Motor neuron (in vitro differentiated cells): ENCODE measurements at regions not wholly inside any gene's neighbourhood (a gene's known extent, or its start where the extent isn't known, plus 50 kb on each side); places are given as distances from the start of the nearest gene placed in this dataset.

Experiments
- ATAC-seq, 8 experiments: fragments of 200-7000 bp; cut with Tn5 transposase; replicated peaks in 6 of 8; 2 replicates each; pipeline ENCODE4 v1.8.0; 2021; ENCODE audit warnings: mild to moderate bottlenecking in 8 of 8, moderate library complexity in 8 of 8
- H3K27ac ChIP-seq, 2 donors: fragments of 250-450 bp; sonication (Bioruptor Pico); 2 replicates each; pipeline ENCODE4 v1.9.0; 2021; ENCODE audit warnings: antibody characterized with exemption in 2 of 2, mild to moderate bottlenecking in 2 of 2, moderate library complexity in 1 of 2
- H3K4me1 ChIP-seq, 2 donors: fragments of 250-450 bp; sonication (Bioruptor Pico); replicated peaks in 1 of 2; 2 replicates each; pipeline ENCODE4 v1.6.1; 2021; ENCODE audit warnings: antibody characterized with exemption in 2 of 2, mild to moderate bottlenecking in 2 of 2, moderate library complexity in 1 of 2
- H3K4me3 ChIP-seq, 5 donors: fragments of 250-450 bp; sonication (Bioruptor Pico); 2 replicates each; pipeline ENCODE4 v1.9.0; 2021; ENCODE audit warnings: antibody characterized with exemption in 5 of 5, mild to moderate bottlenecking in 5 of 5, moderate library complexity in 4 of 5
- WGBS, 10 experiments: fragments of 450-650 bp; shearing (Covaris generic); methylation state at CpG; one replicate each; pipeline ENCODE4 v1.0.0; 2022; 5-methylcytosine and 5-hydroxymethylcytosine counted together
- in situ Hi-C, 9 experiments: fragments of 400-800 bp; cut with MboI; loops; one replicate each; pipeline ENCODE4 v1.15.0; 2021; ENCODE audit warnings: low sequenced_read_pairs in 9 of 9, low pct_unique_long_range_greater_than_20kb in 2 of 9; ENCODE audit not compliant: unreplicated experiment in 9 of 9

- H3K27ac ChIP-seq, result no peak overlapping the region
- H3K4me1 ChIP-seq, result no peaks in the 10 kb centered on the region
- ATAC-seq, result peak in 6 of 8 experiments; percentile 48 to 97 (median 92)
- in situ Hi-C loops, result no loop called here
- no peak overlapping the region for H3K4me3 ChIP-seq
- 40 to 77% (median 41%) methylated on average over 1 to 2 of the region's 2 CpGs; no CpG with 5 or more reads in 6 of the 10 experiments for WGBS, 10 experiments
These were observed 129.6 kb upstream of the HMHB1 start for GRCh38 chr5:143682246-143682905.

GRCh38 chr5:143680672-143681259 is 131.2 kb upstream of the HMHB1 start:
- H3K27ac ChIP-seq, result no peak overlapping the region
- 83 to 100% (median 90%) methylated on average over 1 to 4 of the region's 4 CpGs for WGBS, 10 experiments
- peak in 2 of 8 experiments; percentile 19 to 56 for ATAC-seq
- no peaks in the 10 kb centered on the region for H3K4me1 ChIP-seq
- in situ Hi-C loops, result no loop called here
- H3K4me3 ChIP-seq, result no peak overlapping the region

- ATAC-seq, result no peak
- in situ Hi-C loops, result no loop called here
- 17 to 100% (median 67%) methylated on average over 1 of the region's 1 CpG; no CpG with 5 or more reads in 5 of the 10 experiments for WGBS, 10 experiments
- Histone ChIP-seq H3K4me1 (no peaks in the 10 kb centered on the region), H3K27ac (no peak overlapping the region), H3K4me3 (no peak overlapping the region)
These were observed 132.2 kb upstream of the HMHB1 start for GRCh38 chr5:143679777-143680176.

- in situ Hi-C loops, result no loop called here
- no peak overlapping the region for H3K27ac ChIP-seq
- H3K4me1 ChIP-seq, result no peaks in the 10 kb centered on the region
- WGBS, 10 experiments, result 88 to 100% (median 97%) methylated on average over 1 of the region's 1 CpG
- ATAC-seq, result no peak
- no peak overlapping the region for H3K4me3 ChIP-seq
These were observed 133.6 kb upstream of the HMHB1 start for GRCh38 chr5:143678148-143678905.

GRCh38 chr5:143677403-143677802 is 134.6 kb upstream of the HMHB1 start:
- Histone ChIP-seq H3K4me3 (no peak overlapping the region), H3K4me1 (no peaks in the 10 kb centered on the region), H3K27ac (no peak overlapping the region)
- WGBS, 10 experiments, result 75 to 100% (median 92%) methylated on average over 1 to 6 of the region's 6 CpGs; no CpG with 5 or more reads in 1 of the 10 experiments
- in situ Hi-C loops, result no loop called here
- ATAC-seq, result no peak

GRCh38 chr5:143676802-143677201 is 135.2 kb upstream of the HMHB1 start:
- WGBS, 10 experiments, result 20 to 100% (median 91%) methylated on average over 1 of the region's 1 CpG; no CpG with 5 or more reads in 4 of the 10 experiments
- H3K27ac ChIP-seq, result no peak overlapping the region

GRCh38 chr5:143674469-143674786 is 137.5 kb upstream of the HMHB1 start:
- no peak for ATAC-seq
- WGBS, 10 experiments, result 24 to 100% (median 90%) methylated on average over 1 to 2 of the region's 2 CpGs; no CpG with 5 or more reads in 2 of the 10 experiments
- Histone ChIP-seq H3K27ac (no peak overlapping the region), H3K4me3 (no peak overlapping the region), H3K4me1 (no peaks in the 10 kb centered on the region)
- in situ Hi-C loops, result no loop called here

More at GRCh38 chr5:143676802-143677201, 135.2 kb upstream of the HMHB1 start:
- no peak for ATAC-seq
- H3K4me1 ChIP-seq, result no peaks in the 10 kb centered on the region
- in situ Hi-C loops, result no loop called here
- H3K4me3 ChIP-seq, result no peak overlapping the region

GRCh38 chr5:143673676-143674468 is 138.1 kb upstream of the HMHB1 start:
- peak in 2 of 8 experiments; percentile 45 to 95 for ATAC-seq
- WGBS, 10 experiments, result 29 to 97% (median 77%) methylated on average over 1 to 3 of the region's 3 CpGs; no CpG with 5 or more reads in 2 of the 10 experiments
- H3K27ac ChIP-seq, result no peak overlapping the region
- in situ Hi-C loops, result no loop called here
- no peaks in the 10 kb centered on the region for H3K4me1 ChIP-seq
- H3K4me3 ChIP-seq, result no peak overlapping the region

GRCh38 chr5:143672806-143673205 is 139.2 kb upstream of the HMHB1 start:
- Histone ChIP-seq H3K27ac (no peak overlapping the region), H3K4me3 (no peak overlapping the region), H3K4me1 (no peaks in the 10 kb centered on the region)
- in situ Hi-C loops, result no loop called here
- ATAC-seq, result no peak

GRCh38 chr5:143671674-143672569 is 140.0 kb upstream of the HMHB1 start:
- ATAC-seq, result no peak
- no peaks in the 10 kb centered on the region for H3K4me1 ChIP-seq
- no peak overlapping the region for H3K4me3 ChIP-seq
- in situ Hi-C loops, result no loop called here
- 86 to 100% (median 94%) methylated on average over 2 to 5 of the region's 5 CpGs; no CpG with 5 or more reads in 1 of the 10 experiments for WGBS, 10 experiments
- H3K27ac ChIP-seq, result no peak overlapping the region

GRCh38 chr5:143671021-143671420 is 140.9 kb upstream of the HMHB1 start:
- Histone ChIP-seq H3K4me3 (no peak overlapping the region), H3K27ac (no peak overlapping the region), H3K4me1 (no peaks in the 10 kb centered on the region)
- 20 to 100% (median 86%) methylated on average over 1 to 5 of the region's 5 CpGs for WGBS, 10 experiments
- ATAC-seq, result no peak
- in situ Hi-C loops, result no loop called here

GRCh38 chr5:143665866-143666265 is 146.1 kb upstream of the HMHB1 start:
- Histone ChIP-seq H3K27ac (no peak overlapping the region), H3K4me1 (no peaks in the 10 kb centered on the region), H3K4me3 (no peak overlapping the region)
- in situ Hi-C loops, result no loop called here
- 71 to 100% (median 82%) methylated on average over 1 to 3 of the region's 4 CpGs; no CpG with 5 or more reads in 3 of the 10 experiments for WGBS, 10 experiments
- no peak for ATAC-seq
